Ecto neural progenitor cell (in vitro differentiated cells): ENCODE measurements at regions not wholly inside any gene's neighbourhood (a gene's known extent, or its start where the extent isn't known, plus 50 kb on each side); places are given as distances from the start of the nearest gene placed in this dataset.
"Not testable (repeated sequence)": the region's sequence is repeated elsewhere in the genome, so short reads cannot be mapped to it uniquely, and the experiment has no call there.

Experiments
- DNase-seq: peaks from one replicate; pipeline ENCODE4 v3.0.0-alpha.2; 2018; ENCODE audit warnings: low spot score

GRCh38 chr10:91088300-91089140 is 131.9 kb upstream of the PCGF5 start:
- no peak for DNase-seq

- no peak for DNase-seq
Observed at GRCh38 chr10:91090761-91091529, 129.5 kb upstream of the PCGF5 start.

GRCh38 chr10:91091780-91092179 is 128.7 kb upstream of the PCGF5 start:
- DNase-seq = no peak

GRCh38 chr10:91096274-91096673 is 124.2 kb upstream of the PCGF5 start:
- no peak for DNase-seq

GRCh38 chr10:91097313-91097712 is 123.2 kb upstream of the PCGF5 start:
- no peak for DNase-seq

GRCh38 chr10:91098021-91098420 is 122.4 kb upstream of the PCGF5 start:
- not testable (repeated sequence) for DNase-seq

- DNase-seq = no peak
Observed at GRCh38 chr10:91103384-91104192, 116.9 kb upstream of the PCGF5 start.

- DNase-seq = no peak
Observed at GRCh38 chr10:91104193-91105041, 116.0 kb upstream of the PCGF5 start.

- no peak for DNase-seq
Observed at GRCh38 chr10:91105269-91105668, 115.2 kb upstream of the PCGF5 start.

GRCh38 chr10:91108820-91109219 is 111.6 kb upstream of the PCGF5 start:
- DNase-seq = no peak

- DNase-seq = no peak
Observed at GRCh38 chr10:91111060-91111459, 109.4 kb upstream of the PCGF5 start.

GRCh38 chr10:91115618-91116390 is 104.7 kb upstream of the PCGF5 start:
- DNase-seq = no peak

- DNase-seq = no peak
Observed at GRCh38 chr10:91117505-91117904, 103.0 kb upstream of the PCGF5 start.

GRCh38 chr10:91120348-91120747 is 100.1 kb upstream of the PCGF5 start:
- DNase-seq = no peak

- no peak for DNase-seq
Observed at GRCh38 chr10:91123261-91123660, 97.2 kb upstream of the PCGF5 start.

GRCh38 chr10:91124016-91124415 is 96.4 kb upstream of the PCGF5 start:
- no peak for DNase-seq

GRCh38 chr10:91126471-91126870 is 94.0 kb upstream of the PCGF5 start:
- no peak for DNase-seq

GRCh38 chr10:91127341-91128082 is 93.0 kb upstream of the PCGF5 start:
- no peak for DNase-seq

- DNase-seq = no peak
Observed at GRCh38 chr10:91135113-91135512, 85.3 kb upstream of the PCGF5 start.
